ENCODE measurements at regions not wholly inside any gene's neighbourhood (a gene's known extent, or its start where the extent isn't known, plus 50 kb on each side); places are given as distances from the start of the nearest gene placed in this dataset.
"Not testable (repeated sequence)": the region's sequence is repeated elsewhere in the genome, so short reads cannot be mapped to it uniquely, and the experiment has no call there.

DNA sequence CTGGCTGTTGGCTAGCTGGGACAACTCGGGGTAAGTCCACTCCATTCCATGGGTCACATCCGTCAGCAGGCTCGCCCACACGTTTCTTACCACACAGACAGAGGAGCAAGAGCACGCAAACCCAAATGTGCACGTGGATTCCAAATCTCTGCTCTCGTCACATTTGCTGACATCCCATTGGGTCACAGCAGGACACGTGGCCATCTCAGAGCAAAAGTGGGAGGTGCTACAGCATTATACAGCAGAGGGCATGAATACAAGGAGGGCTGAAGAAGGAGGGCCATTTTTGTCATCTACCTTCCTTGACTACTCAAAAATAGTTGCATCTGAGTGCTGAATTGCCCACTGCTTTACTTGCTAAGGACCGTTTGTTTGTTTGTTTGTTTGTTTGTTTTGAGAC lies 84.7 kb downstream of the RBBP6 start:
- no peak for DNase-seq

- DNase-seq = no peak
Measured at GRCh38 chr16:24626256-24626655, 86.9 kb downstream of the RBBP6 start.

DNA sequence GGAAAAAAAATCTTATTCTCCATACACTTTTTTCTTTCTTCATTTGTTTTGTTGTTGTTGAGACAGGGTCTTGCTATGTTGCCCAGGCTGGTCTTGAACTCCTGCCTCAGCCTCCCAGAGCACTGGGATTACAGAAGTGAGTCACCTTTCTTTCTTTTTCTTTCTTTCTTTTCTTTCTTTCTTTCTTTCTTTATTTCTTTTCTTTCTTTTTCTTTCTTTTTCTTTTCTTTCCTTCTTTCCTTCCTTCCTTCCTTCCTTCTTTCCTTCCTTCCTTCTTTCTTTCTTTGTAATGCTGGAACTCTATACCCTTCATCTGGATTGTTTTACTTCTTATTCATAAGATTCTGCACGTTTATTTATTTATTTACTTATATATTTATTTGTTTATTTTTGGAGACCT lies 94.5 kb upstream of the TNRC6A start:
- no peak for DNase-seq

- no peak for DNase-seq
Measured at GRCh38 chr16:24635900-24636610, 93.4 kb upstream of the TNRC6A start.

GRCh38 chr16:24639769-24640168 lies 89.7 kb upstream of the TNRC6A start:
- DNase-seq = no peak

DNA sequence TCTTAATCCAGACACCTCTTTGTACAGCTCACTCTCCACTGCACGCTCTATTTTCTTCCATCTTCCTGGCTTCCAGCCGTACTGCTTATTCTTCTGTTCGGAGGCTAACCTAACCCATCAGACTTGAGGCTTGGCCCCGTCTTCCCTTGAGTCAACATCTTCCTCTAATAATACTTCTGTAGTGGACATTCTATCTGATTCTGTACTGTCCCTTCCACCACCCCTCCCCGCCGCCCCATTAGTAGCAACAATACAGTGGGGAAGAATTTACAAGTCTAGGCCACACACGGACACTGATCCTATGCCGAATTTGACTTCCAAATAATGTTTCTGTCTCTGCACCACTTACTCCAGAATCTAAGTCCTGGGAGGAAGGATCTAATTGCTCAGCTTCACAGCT lies 86.0 kb upstream of the TNRC6A start:
- no peak for DNase-seq

DNA sequence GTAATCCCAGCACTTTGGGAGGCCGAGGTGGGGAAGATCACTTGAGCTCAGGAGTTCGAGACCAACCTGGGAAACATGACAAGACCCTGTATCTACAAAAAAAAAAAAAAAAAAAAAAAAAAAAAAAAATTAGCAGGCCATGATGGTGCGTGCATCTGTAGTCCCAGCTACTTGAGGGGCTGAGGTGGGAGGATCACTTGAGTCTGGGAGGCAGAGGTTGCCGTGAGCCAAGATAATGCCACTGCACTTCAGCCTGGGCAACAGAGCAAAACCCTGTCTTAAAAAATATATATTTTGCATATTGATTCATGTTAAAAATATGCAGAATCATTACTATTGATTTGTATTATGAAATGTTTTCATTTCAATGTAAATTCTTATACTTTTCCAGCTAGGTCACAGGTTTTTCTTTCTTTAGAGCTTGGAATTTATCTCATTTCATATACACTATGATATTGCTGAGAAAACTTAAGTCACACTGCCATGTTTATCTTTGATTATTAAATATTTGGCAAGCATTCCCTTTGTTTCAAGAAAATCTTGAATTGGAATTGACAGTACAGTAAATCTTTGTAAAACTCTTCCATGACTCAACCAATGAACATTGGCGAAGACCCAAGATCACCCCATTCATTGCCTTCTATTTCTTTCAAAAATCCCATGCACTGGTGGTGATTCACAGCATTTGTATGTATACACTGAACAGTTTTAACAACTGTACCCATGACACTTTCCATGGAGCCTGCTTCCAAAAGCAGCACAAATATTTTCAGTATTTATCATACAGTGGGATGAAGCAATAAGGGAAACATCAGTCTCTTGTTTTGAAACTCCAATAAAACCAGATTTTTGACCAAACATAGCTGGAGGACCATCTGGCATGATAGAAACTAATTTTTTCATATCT lies 83.5 kb upstream of the TNRC6A start:
- DNase-seq = no peak

DNA sequence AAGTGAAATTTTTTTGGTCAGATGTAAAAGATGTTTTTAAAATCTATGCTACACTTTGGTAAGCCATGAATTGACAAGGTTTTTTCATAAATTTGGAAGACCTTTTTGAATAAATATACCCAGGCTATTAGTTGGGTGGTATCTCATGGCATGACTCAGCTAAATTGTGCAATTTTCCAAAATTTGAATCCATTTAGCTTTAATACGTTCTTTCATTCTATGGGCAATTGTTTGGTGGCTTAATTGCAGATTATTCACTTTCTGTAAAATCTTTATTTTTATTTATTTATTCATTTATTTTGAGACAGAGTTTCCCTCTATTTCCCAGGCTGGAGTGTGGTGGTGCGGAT lies 82.8 kb upstream of the TNRC6A start:
- DNase-seq = no peak

DNA sequence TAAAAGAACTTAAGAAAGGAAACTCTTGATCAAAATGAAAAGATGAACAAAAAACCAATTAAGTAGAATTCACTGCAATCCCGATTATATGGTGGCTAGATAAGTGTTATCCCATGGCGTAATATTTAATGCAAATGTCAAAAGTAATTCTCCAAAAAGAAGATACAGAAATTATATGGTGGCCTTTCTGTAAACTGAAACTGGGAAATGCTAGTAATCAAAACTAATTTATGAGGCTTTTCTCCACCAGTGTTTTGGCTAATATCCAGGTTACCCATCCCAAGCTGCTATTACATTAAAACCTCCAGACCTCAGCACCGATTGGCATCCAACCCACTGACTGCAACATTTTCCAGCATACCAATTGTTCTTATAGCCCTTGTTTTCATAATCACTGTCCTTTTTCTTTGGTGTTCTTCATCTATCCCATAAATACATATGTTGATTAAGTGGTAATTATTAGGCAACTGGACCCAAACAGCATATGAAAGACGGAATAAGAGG lies 77.2 kb upstream of the TNRC6A start:
- DNase-seq = no peak

DNA sequence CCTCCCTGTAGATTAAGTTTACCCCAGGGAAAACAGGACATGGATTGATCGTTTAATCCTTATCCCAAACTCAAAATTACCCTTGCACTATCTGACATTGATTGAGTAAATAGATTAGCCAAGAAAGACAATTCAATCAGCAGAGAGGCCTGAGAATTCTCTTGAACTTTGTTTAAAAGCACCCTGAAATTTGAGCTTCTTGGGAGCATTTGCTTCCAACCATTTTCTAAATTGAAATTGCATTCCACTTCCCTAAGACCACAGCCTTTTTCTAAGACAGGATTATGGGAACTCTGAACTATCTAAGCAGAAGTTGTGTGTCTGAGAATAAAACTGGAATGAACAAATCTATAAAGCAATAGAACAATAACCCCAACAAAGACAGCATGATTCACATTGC lies 76.6 kb upstream of the TNRC6A start:
- DNase-seq = no peak

- DNase-seq = no peak
Measured at GRCh38 chr16:24653725-24654124, 75.7 kb upstream of the TNRC6A start.

- DNase-seq = not testable (repeated sequence)
Measured at GRCh38 chr16:24665942-24666341, 63.5 kb upstream of the TNRC6A start.

DNA sequence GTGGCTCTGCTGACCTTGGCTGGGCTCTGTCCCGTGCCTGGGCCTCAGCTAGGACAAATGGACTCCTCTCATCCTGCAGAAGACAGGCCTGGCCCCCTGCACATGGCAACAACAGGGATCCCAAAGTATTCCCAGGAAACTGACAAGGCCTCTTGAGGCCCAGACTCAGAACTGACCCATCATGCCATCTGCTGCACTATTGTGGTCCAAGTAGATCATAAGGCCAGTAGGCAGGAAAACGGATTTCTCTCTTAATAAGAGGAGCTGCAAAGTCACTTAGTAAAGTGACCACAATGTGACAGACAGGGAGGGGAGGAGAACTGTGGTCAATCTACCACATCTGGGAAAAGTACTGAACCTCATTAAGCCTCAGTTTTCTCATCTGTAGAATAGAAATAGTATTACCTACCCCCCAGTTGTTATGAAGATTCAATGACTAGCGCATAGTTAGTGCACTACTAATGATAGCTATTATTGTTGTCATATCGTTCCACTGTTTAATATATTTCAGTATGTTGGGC lies 62.1 kb upstream of the TNRC6A start:
- no peak for DNase-seq

- no peak for DNase-seq
Measured at GRCh38 chr16:24668481-24669061, 60.9 kb upstream of the TNRC6A start.

DNA sequence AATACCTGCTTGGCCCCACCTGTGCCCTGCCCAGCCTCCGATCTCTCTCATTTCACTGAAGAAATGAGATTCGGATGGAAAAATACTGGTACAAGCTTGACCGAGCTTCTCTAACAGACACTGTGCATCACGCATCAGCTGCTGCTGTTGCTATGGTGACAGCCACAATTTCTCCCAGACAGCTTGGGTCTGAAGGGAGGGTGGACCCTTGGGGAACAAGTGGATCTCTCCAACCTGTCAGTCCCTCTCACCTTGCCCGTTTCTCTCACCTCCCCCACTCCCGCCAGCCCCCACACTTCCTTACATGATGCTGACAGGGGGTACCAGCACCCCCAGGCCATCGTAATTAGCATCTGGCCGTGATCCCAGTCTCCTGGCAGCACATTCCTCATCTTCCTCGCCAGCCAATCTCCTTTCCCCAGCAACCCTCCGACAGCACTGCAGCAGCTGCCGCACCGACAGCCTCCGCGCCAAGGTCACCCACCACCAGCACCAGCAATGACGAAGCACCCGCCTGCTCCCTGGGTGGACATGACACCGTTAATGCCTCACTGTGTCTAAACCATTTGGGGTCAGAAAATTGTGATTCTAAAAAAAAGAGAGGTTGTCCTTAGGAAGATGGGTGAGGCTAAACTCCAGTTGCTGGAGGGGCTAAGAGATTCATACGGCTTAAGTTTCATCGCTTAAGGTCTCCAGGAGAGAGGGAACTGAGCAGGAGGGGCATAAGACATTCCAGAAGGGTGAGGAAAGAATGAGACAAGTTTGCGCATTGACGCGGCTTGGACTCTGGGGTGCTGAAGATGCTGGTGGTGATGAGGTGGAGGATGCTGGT lies 58.6 kb upstream of the TNRC6A start:
- DNase-seq = peak; percentile 30

DNA sequence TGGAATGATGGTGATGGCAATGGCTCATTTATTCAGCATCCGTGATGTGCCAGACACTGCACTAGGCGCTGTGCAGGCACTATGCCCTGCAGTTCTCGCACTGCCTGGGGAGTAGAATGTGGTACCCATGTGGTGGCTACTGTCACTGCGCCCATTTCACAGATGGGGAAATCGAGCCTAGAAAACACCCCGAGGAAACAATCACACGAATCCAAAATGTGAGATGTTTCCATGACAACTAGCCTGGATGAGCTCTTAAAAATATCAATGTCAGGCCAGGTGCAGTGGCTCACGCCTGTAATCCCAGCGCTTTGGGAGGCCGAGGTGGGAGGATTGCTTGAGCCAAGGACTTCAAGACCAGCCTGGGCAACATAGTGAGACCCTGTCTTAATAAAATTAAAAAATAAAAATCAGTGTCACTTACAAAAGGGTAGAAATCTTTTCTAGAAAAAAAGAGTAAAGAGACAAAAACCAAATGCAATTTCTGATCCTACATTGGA lies 57.9 kb upstream of the TNRC6A start:
- no peak for DNase-seq

GRCh38 chr16:24673155-24673554 lies 56.3 kb upstream of the TNRC6A start:
- DNase-seq = no peak

GRCh38 chr16:24674877-24675276 lies 54.6 kb upstream of the TNRC6A start:
- no peak for DNase-seq

- DNase-seq = no peak
Measured at GRCh38 chr16:24677388-24677787, 52.1 kb upstream of the TNRC6A start.
